Esophagus (tissue), 2 donors: ENCODE measurements at regions not wholly inside any gene's neighbourhood (a gene's known extent, or its start where the extent isn't known, plus 50 kb on each side); places are given as distances from the start of the nearest gene placed in this dataset.

ENCODE experiments used
- H3K27ac ChIP-seq, 2 donors: one replicate each; pipeline ENCODE4 v1.5.1; 2013; ENCODE audit warnings: low read depth in 2 of 2, mild to moderate bottlenecking in 2 of 2, inconsistent platforms in 1 of 2, low read length in 1 of 2, moderate library complexity in 1 of 2
- H3K27me3 ChIP-seq, 2 donors: one replicate each; pipeline ENCODE4 v1.6.1; 2013; ENCODE audit warnings: low read length in 2 of 2, control low read depth in 1 of 2, mild to moderate bottlenecking in 1 of 2; ENCODE audit not compliant: insufficient read depth in 2 of 2, control insufficient read depth in 1 of 2
- H3K36me3 ChIP-seq, 2 donors: one replicate each; pipeline ENCODE4 v1.6.1; 2013; ENCODE audit warnings: low read length in 1 of 2; ENCODE audit not compliant: control insufficient read depth in 2 of 2, insufficient read depth in 2 of 2
- H3K4me1 ChIP-seq, 2 donors: one replicate each; pipeline ENCODE4 v1.6.1; 2013; ENCODE audit warnings: low read length in 1 of 2; ENCODE audit not compliant: control insufficient read depth in 2 of 2, insufficient read depth in 2 of 2
- H3K4me3 ChIP-seq, 2 donors: one replicate each; pipeline ENCODE4 v1.5.1; 2013; ENCODE audit warnings: low read length in 2 of 2, mild to moderate bottlenecking in 2 of 2, low read depth in 1 of 2, moderate library complexity in 1 of 2
- H3K9me3 ChIP-seq, 2 donors: one replicate each; pipeline ENCODE4 v1.6.1; 2013; ENCODE audit warnings: mild to moderate bottlenecking in 2 of 2, low read depth in 1 of 2, low read length in 1 of 2, moderate library complexity in 1 of 2; ENCODE audit not compliant: control insufficient read depth in 2 of 2, insufficient read depth in 1 of 2
- WGBS, 2 donors: extraction: QIAGEN DNeasy Blood & Tissue Kit; methylation state at CpG; one replicate each; pipeline ENCODE4 v1.1.7; 2013; 5-methylcytosine and 5-hydroxymethylcytosine counted together
- donor health status: healthy with polysubstance abuse.
- donor health status: Bipolar disorder and iron deficiency.

- no peaks in the 10 kb centered on the region for H3K4me1 ChIP-seq
- no peak overlapping the region for H3K27ac ChIP-seq
- H3K4me3 ChIP-seq: no peak overlapping the region
- H3K9me3 ChIP-seq: no peaks in the 10 kb centered on the region
- 75 to 92% methylated on average over 1 of the region's 1 CpG for WGBS, 2 donors
- no peaks in the 10 kb centered on the region for H3K36me3 ChIP-seq
- H3K27me3 ChIP-seq: no peaks in the 10 kb centered on the region
These were observed 547.5 kb upstream of the NRXN1 start for GRCh38 chr2:51579412-51579811.

DNA sequence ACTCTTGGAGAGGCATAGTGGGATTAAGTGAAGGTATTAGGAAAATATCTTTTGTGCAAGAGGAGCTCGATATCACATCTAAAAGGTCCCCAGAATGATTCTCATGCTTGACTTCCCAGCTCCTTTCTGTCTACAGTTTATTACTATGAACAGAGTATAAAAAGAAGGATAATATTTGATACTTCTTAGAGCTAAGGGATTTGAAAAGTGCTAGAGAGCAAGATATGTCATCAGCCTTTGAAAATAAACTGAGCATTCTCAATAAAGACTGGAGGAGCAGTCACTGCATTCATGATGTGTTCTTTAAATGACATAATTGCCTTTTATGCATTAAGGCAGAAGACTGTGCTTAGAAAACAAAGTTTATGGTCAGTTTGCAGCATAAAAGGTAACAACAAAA, 543.2 kb upstream of the NRXN1 start:
- H3K9me3 ChIP-seq: no peaks in the 10 kb centered on the region
- 43 to 55% methylated on average over 1 of the region's 1 CpG for WGBS, 2 donors
- no peaks in the 10 kb centered on the region for H3K27me3 ChIP-seq
- H3K4me1 ChIP-seq: no peaks in the 10 kb centered on the region
- H3K4me3 ChIP-seq: no peak overlapping the region
- H3K36me3 ChIP-seq: no peaks in the 10 kb centered on the region
- H3K27ac ChIP-seq: no peak overlapping the region

GRCh38 chr2:51559026-51559425, 527.1 kb upstream of the NRXN1 start:
- Histone ChIP-seq H3K4me1 (no peaks in the 10 kb centered on the region), H3K27me3 (no peaks in the 10 kb centered on the region), H3K27ac (no peak overlapping the region), H3K4me3 (no peak overlapping the region), H3K9me3 (no peaks in the 10 kb centered on the region), H3K36me3 (no peaks in the 10 kb centered on the region)

DNA sequence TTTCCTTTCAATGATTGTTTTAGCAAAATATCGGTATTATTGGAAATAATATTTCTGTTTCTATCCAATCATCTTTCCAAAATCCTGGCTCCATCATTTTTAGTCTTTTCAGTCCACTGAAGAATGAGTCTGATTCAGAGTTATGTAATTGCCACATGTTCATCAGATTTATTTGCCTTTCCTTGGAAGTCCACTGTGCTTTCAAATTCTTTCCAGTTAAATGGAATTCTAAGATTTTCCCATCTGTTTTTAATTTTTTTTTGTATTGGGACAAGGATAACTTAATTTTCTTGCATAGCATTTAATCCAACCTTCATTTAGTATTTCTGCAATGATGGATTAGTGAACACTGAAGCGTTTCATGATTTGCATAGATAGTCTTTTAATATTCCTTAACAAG, 521.5 kb upstream of the NRXN1 start:
- H3K27ac ChIP-seq: no peak overlapping the region
- H3K27me3 ChIP-seq: no peaks in the 10 kb centered on the region
- H3K9me3 ChIP-seq: no peaks in the 10 kb centered on the region
- 85 to 92% methylated on average over 2 of the region's 2 CpGs for WGBS, 2 donors
- no peaks in the 10 kb centered on the region for H3K36me3 ChIP-seq
- no peaks in the 10 kb centered on the region for H3K4me1 ChIP-seq
- no peak overlapping the region for H3K4me3 ChIP-seq

GRCh38 chr2:51535763-51536162, 503.8 kb upstream of the NRXN1 start:
- 69 to 71% methylated on average over 2 of the region's 2 CpGs for WGBS, 2 donors
- H3K4me1 ChIP-seq: no peaks in the 10 kb centered on the region

GRCh38 chr2:51534166-51534565, 502.2 kb upstream of the NRXN1 start:
- Histone ChIP-seq H3K27me3 (no peaks in the 10 kb centered on the region), H3K36me3 (no peaks in the 10 kb centered on the region), H3K4me3 (no peak overlapping the region), H3K9me3 (no peaks in the 10 kb centered on the region), H3K27ac (no peak overlapping the region), H3K4me1 (no peaks in the 10 kb centered on the region)
- WGBS, 2 donors: 87 to 88% methylated on average over 3 of the region's 3 CpGs

More at GRCh38 chr2:51535763-51536162, 503.8 kb upstream of the NRXN1 start:
- Histone ChIP-seq H3K36me3 (no peaks in the 10 kb centered on the region), H3K9me3 (no peaks in the 10 kb centered on the region), H3K27me3 (no peaks in the 10 kb centered on the region), H3K27ac (no peak overlapping the region), H3K4me3 (no peak overlapping the region)

DNA sequence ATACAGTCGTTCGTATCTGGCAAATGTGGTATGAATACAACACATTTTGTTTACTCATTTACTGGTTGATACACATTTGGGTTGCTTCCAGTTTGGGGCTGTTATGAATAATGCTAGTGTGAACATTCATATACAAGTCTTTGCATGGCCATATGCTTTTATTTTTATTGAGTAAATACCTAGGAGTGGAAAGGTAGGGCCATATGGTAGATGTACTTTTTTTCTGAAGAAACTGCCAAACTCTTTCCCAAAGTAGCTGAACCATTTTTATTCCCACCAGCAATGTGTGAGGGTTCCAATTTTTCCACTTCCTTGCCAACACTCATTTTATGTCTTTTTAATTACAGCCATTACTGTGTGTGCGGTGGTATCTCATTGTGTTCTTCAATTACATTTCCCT, 496.2 kb upstream of the NRXN1 start:
- Histone ChIP-seq H3K9me3 (no peaks in the 10 kb centered on the region), H3K4me3 (no peak overlapping the region), H3K27me3 (no peaks in the 10 kb centered on the region), H3K4me1 (no peaks in the 10 kb centered on the region), H3K36me3 (no peaks in the 10 kb centered on the region), H3K27ac (no peak overlapping the region)
- 86 to 87% methylated on average over 3 of the region's 3 CpGs for WGBS, 2 donors

DNA sequence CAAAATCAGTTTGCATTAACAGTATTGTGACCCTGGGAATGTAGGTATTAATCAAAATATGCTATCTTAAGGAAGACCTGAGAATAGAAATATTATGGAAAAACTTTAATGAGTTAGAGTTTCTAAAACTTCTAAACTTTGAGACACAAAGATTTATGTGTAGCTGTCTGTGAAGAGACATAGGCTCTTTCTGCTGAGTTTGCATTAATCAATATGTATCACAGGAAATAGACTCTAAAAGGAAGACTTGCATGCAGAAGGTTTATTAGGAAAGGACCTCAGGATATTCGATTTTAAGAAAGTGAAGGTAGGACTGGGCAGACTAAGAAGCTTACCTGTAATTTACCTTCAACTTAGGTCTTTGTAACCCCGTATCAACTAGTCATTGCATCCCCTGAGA, 494.8 kb upstream of the NRXN1 start:
- WGBS, 2 donors: 70 to 84% methylated on average over 2 of the region's 2 CpGs
- Histone ChIP-seq H3K27me3 (no peaks in the 10 kb centered on the region), H3K9me3 (no peaks in the 10 kb centered on the region)

DNA sequence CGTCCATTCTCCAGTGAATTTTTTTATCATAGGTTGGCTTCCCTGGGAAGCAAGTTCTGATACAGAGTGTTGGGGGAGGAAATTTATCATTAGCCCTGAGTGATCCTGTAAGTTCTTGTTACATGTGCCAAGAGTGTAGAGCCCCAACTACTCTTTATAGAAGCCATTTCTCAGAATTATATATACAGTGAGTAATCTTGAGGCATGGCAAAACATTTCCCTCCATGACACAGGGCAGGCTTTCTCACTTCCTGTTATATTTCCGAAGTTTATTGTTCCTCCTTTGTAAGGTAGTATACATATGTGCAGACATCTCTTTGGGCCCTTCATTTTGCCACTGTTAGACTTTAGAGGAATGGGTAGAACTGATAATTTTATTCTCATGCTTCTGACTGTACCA, 484.7 kb upstream of the NRXN1 start:
- no peaks in the 10 kb centered on the region for H3K9me3 ChIP-seq
- H3K36me3 ChIP-seq: no peaks in the 10 kb centered on the region
- H3K27ac ChIP-seq: no peak overlapping the region

More for the DNA sequence above, 494.8 kb upstream of the NRXN1 start:
- Histone ChIP-seq H3K4me1 (no peaks in the 10 kb centered on the region), H3K36me3 (no peaks in the 10 kb centered on the region), H3K4me3 (no peak overlapping the region), H3K27ac (no peak overlapping the region)

GRCh38 chr2:51511002-51511401, 479.1 kb upstream of the NRXN1 start:
- Histone ChIP-seq H3K27ac (no peak overlapping the region), H3K4me3 (no peak overlapping the region), H3K4me1 (no peaks in the 10 kb centered on the region), H3K36me3 (no peaks in the 10 kb centered on the region), H3K9me3 (peaks cover 0 to 4% of the 10 kb centered on the region in 2 donors), H3K27me3 (no peaks in the 10 kb centered on the region)
- 83 to 89% methylated on average over 4 of the region's 4 CpGs for WGBS, 2 donors

More for the DNA sequence above, 484.7 kb upstream of the NRXN1 start:
- no peak overlapping the region for H3K4me3 ChIP-seq
- H3K27me3 ChIP-seq: no peaks in the 10 kb centered on the region
- WGBS, 2 donors: 66 to 72% methylated on average over 2 of the region's 2 CpGs
- no peaks in the 10 kb centered on the region for H3K4me1 ChIP-seq
